ENCODE measurements at regions not wholly inside any gene's neighbourhood (a gene's known extent, or its start where the extent isn't known, plus 50 kb on each side); places are given as distances from the start of the nearest gene placed in this dataset.

DNA sequence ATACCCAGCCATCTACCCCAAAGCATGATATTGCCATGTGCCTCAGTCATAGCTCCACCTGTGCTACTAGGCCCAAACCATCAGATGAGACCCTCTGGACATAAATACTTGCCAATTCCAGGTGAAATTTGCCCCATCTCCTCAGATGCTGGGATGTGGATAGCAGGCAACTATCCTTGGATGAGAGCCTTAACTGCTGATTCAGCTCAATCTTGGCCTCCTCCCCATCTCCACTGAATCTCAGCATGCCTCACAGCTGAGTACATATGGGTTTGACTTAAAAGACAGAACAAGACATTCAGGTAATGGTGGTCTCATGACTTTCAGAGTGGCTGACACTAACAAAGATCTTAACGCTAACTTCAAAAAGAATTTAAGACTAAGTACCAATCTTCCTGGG, 50.8 kb upstream of the KLHL13 start:
- TF ChIP-seq, protein P1, sequence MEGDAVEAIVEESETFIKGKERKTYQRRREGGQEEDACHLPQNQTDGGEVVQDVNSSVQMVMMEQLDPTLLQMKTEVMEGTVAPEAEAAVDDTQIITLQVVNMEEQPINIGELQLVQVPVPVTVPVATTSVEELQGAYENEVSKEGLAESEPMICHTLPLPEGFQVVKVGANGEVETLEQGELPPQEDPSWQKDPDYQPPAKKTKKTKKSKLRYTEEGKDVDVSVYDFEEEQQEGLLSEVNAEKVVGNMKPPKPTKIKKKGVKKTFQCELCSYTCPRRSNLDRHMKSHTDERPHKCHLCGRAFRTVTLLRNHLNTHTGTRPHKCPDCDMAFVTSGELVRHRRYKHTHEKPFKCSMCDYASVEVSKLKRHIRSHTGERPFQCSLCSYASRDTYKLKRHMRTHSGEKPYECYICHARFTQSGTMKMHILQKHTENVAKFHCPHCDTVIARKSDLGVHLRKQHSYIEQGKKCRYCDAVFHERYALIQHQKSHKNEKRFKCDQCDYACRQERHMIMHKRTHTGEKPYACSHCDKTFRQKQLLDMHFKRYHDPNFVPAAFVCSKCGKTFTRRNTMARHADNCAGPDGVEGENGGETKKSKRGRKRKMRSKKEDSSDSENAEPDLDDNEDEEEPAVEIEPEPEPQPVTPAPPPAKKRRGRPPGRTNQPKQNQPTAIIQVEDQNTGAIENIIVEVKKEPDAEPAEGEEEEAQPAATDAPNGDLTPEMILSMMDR (IDR thresholded peaks at IDR 0.05), result no peak
- TF ChIP-seq POLR2A (IDR thresholded peaks at IDR 0.05), result no peak

Data from right lobe of liver (tissue), 4 donors.